ENCODE measurements at regions not wholly inside any gene's neighbourhood (a gene's known extent, or its start where the extent isn't known, plus 50 kb on each side); places are given as distances from the start of the nearest gene placed in this dataset.

GRCh38 chr17:51353296-51353695, 93.0 kb downstream of the UTP18 start:
- Histone ChIP-seq H2BK120ac (ENCODE audit: insufficient read depth, low read length, poor library complexity) (no peak overlapping the region), H2BK5ac (ENCODE audit: low read depth, low read length, poor library complexity) (no peak overlapping the region), H3K4me2 (ENCODE audit: low read length) (no peak overlapping the region), H3K4ac (ENCODE audit: low read depth, low read length) (no peak overlapping the region), H3K9me3 (ENCODE audit: insufficient read depth, low read depth, low read length) (no peaks in the 10 kb centered on the region), H4K12ac (ENCODE audit: low read depth, low read length) (no peak overlapping the region), H2AK5ac (ENCODE audit: low read length) (no peak overlapping the region), H3K4me3 (ENCODE audit: low read depth, low read length) (no peak overlapping the region), H4K8ac (ENCODE audit: low read depth, low read length) (no peak overlapping the region), H3K18ac (ENCODE audit: low read length) (no peak overlapping the region), H3K36me3 (ENCODE audit: control insufficient read depth in 1 of 2, insufficient read depth in 2 of 2, low read length in 2 of 2) (no peaks in the 10 kb centered on the region), H3K23ac (ENCODE audit: low read length) (no peak overlapping the region), H3K4me1 (ENCODE audit: control insufficient read depth in 1 of 2, insufficient read depth in 2 of 2, low read length in 2 of 2) (no peaks in the 10 kb centered on the region), H3K14ac (ENCODE audit: low read length) (no peak overlapping the region), H3K9ac (ENCODE audit: low read length) (no peak overlapping the region), H3K79me1 (ENCODE audit: low read length) (no peaks in the 10 kb centered on the region), H2BK12ac (ENCODE audit: low read length) (no peak overlapping the region), H2AFZ (ENCODE audit: insufficient read depth, low read length, poor library complexity) (no peak overlapping the region), H3K27ac (ENCODE audit: low read depth, low read length) (no peak overlapping the region), H3K79me2 (ENCODE audit: control insufficient read depth, insufficient read depth, low read length, poor library complexity) (no peaks in the 10 kb centered on the region), H4K91ac (ENCODE audit: low read depth, low read length) (peak overlapping the region; percentile 6), H3K27me3 (ENCODE audit: insufficient read depth, low read length) (no peaks in the 10 kb centered on the region)
- no CpG with 5 or more reads among the region's 4 CpGs for WGBS (ENCODE audit: extremely low coverage, insufficient coverage, insufficient read length)
- DNase-seq, result peak in 1 of 2 donors; percentile 20

- H3K9ac ChIP-seq (ENCODE audit: low read length), result peak overlapping the region; percentile 31
- WGBS (ENCODE audit: extremely low coverage, insufficient coverage, insufficient read length), result no CpG with 5 or more reads among the region's 2 CpGs
These were observed 94.6 kb downstream of the UTP18 start for GRCh38 chr17:51354936-51355335.

GRCh38 chr17:51355441-51356410, 95.4 kb downstream of the UTP18 start:
- H3K23ac ChIP-seq (ENCODE audit: low read length), result no peak overlapping the region
- no peak overlapping the region for H3K27ac ChIP-seq (ENCODE audit: low read depth, low read length)
- no peak overlapping the region for H2AFZ ChIP-seq (ENCODE audit: insufficient read depth, low read length, poor library complexity)
- DNase-seq, result no peak
- H4K8ac ChIP-seq (ENCODE audit: low read depth, low read length), result no peak overlapping the region
- no peak overlapping the region for H4K12ac ChIP-seq (ENCODE audit: low read depth, low read length)
- no peaks in the 10 kb centered on the region for H3K79me2 ChIP-seq (ENCODE audit: control insufficient read depth, insufficient read depth, low read length, poor library complexity)
- no CpG with 5 or more reads among the region's 18 CpGs for WGBS (ENCODE audit: extremely low coverage, insufficient coverage, insufficient read length)
- no peak overlapping the region for H4K91ac ChIP-seq (ENCODE audit: low read depth, low read length)
- H3K4me3 ChIP-seq (ENCODE audit: low read depth, low read length), result no peak overlapping the region
- no peak overlapping the region for H3K9ac ChIP-seq (ENCODE audit: low read length)
- no peaks in the 10 kb centered on the region for H3K4me1 ChIP-seq (ENCODE audit: control insufficient read depth in 1 of 2, insufficient read depth in 2 of 2, low read length in 2 of 2)
- no peak overlapping the region for H3K18ac ChIP-seq (ENCODE audit: low read length)
- H3K9me3 ChIP-seq (ENCODE audit: insufficient read depth, low read depth, low read length), result no peaks in the 10 kb centered on the region
- H3K4me2 ChIP-seq (ENCODE audit: low read length), result no peak overlapping the region
- no peak overlapping the region for H2BK5ac ChIP-seq (ENCODE audit: low read depth, low read length, poor library complexity)
- no peak overlapping the region for H3K4ac ChIP-seq (ENCODE audit: low read depth, low read length)
- H3K36me3 ChIP-seq (ENCODE audit: control insufficient read depth in 1 of 2, insufficient read depth in 2 of 2, low read length in 2 of 2), result no peaks in the 10 kb centered on the region
- H2AK5ac ChIP-seq (ENCODE audit: low read length), result no peak overlapping the region
- no peak overlapping the region for H2BK12ac ChIP-seq (ENCODE audit: low read length)
- no peaks in the 10 kb centered on the region for H3K27me3 ChIP-seq (ENCODE audit: insufficient read depth, low read length)
- H3K79me1 ChIP-seq (ENCODE audit: low read length), result no peaks in the 10 kb centered on the region
- no peak overlapping the region for H3K14ac ChIP-seq (ENCODE audit: low read length)
- no peak overlapping the region for H2BK120ac ChIP-seq (ENCODE audit: insufficient read depth, low read length, poor library complexity)

More at GRCh38 chr17:51354936-51355335, 94.6 kb downstream of the UTP18 start:
- no peak overlapping the region for H3K23ac ChIP-seq (ENCODE audit: low read length)
- no peak overlapping the region for H4K91ac ChIP-seq (ENCODE audit: low read depth, low read length)
- H3K4me3 ChIP-seq (ENCODE audit: low read depth, low read length), result no peak overlapping the region
- no peaks in the 10 kb centered on the region for H3K36me3 ChIP-seq (ENCODE audit: control insufficient read depth in 1 of 2, insufficient read depth in 2 of 2, low read length in 2 of 2)
- no peak overlapping the region for H3K4me2 ChIP-seq (ENCODE audit: low read length)
- H3K14ac ChIP-seq (ENCODE audit: low read length), result no peak overlapping the region
- H2AK5ac ChIP-seq (ENCODE audit: low read length), result no peak overlapping the region
- no peak overlapping the region for H4K8ac ChIP-seq (ENCODE audit: low read depth, low read length)
- H3K79me2 ChIP-seq (ENCODE audit: control insufficient read depth, insufficient read depth, low read length, poor library complexity), result no peaks in the 10 kb centered on the region
- H2BK5ac ChIP-seq (ENCODE audit: low read depth, low read length, poor library complexity), result no peak overlapping the region
- H3K79me1 ChIP-seq (ENCODE audit: low read length), result no peaks in the 10 kb centered on the region
- no peaks in the 10 kb centered on the region for H3K9me3 ChIP-seq (ENCODE audit: insufficient read depth, low read depth, low read length)
- no peak overlapping the region for H3K27ac ChIP-seq (ENCODE audit: low read depth, low read length)
- H3K4me1 ChIP-seq (ENCODE audit: control insufficient read depth in 1 of 2, insufficient read depth in 2 of 2, low read length in 2 of 2), result no peaks in the 10 kb centered on the region
- DNase-seq, result no peak
- H2BK12ac ChIP-seq (ENCODE audit: low read length), result no peak overlapping the region
- no peak overlapping the region for H3K18ac ChIP-seq (ENCODE audit: low read length)
- H3K27me3 ChIP-seq (ENCODE audit: insufficient read depth, low read length), result no peaks in the 10 kb centered on the region
- no peak overlapping the region for H4K12ac ChIP-seq (ENCODE audit: low read depth, low read length)
- H3K4ac ChIP-seq (ENCODE audit: low read depth, low read length), result no peak overlapping the region
- no peak overlapping the region for H2AFZ ChIP-seq (ENCODE audit: insufficient read depth, low read length, poor library complexity)
- no peak overlapping the region for H2BK120ac ChIP-seq (ENCODE audit: insufficient read depth, low read length, poor library complexity)

- H2BK120ac ChIP-seq (ENCODE audit: insufficient read depth, low read length, poor library complexity), result no peak overlapping the region
- no peak overlapping the region for H3K23ac ChIP-seq (ENCODE audit: low read length)
- no peak overlapping the region for H3K4me3 ChIP-seq (ENCODE audit: low read depth, low read length)
- H4K91ac ChIP-seq (ENCODE audit: low read depth, low read length), result no peak overlapping the region
- H3K79me2 ChIP-seq (ENCODE audit: control insufficient read depth, insufficient read depth, low read length, poor library complexity), result no peaks in the 10 kb centered on the region
- H3K27me3 ChIP-seq (ENCODE audit: insufficient read depth, low read length), result no peaks in the 10 kb centered on the region
- no peak overlapping the region for H4K12ac ChIP-seq (ENCODE audit: low read depth, low read length)
- no peak overlapping the region for H2BK5ac ChIP-seq (ENCODE audit: low read depth, low read length, poor library complexity)
- no peak overlapping the region for H3K14ac ChIP-seq (ENCODE audit: low read length)
- H2BK12ac ChIP-seq (ENCODE audit: low read length), result no peak overlapping the region
- H4K8ac ChIP-seq (ENCODE audit: low read depth, low read length), result no peak overlapping the region
- H3K27ac ChIP-seq (ENCODE audit: low read depth, low read length), result no peak overlapping the region
- no peak overlapping the region for H2AK5ac ChIP-seq (ENCODE audit: low read length)
- H2AFZ ChIP-seq (ENCODE audit: insufficient read depth, low read length, poor library complexity), result no peak overlapping the region
- H3K4me1 ChIP-seq (ENCODE audit: control insufficient read depth in 1 of 2, insufficient read depth in 2 of 2, low read length in 2 of 2), result no peaks in the 10 kb centered on the region
- H3K9ac ChIP-seq (ENCODE audit: low read length), result no peak overlapping the region
- H3K9me3 ChIP-seq (ENCODE audit: insufficient read depth, low read depth, low read length), result no peaks in the 10 kb centered on the region
- H3K36me3 ChIP-seq (ENCODE audit: control insufficient read depth in 1 of 2, insufficient read depth in 2 of 2, low read length in 2 of 2), result no peaks in the 10 kb centered on the region
- no peak overlapping the region for H3K4me2 ChIP-seq (ENCODE audit: low read length)
- DNase-seq, result no peak
- H3K18ac ChIP-seq (ENCODE audit: low read length), result no peak overlapping the region
- no CpG with 5 or more reads among the region's 4 CpGs for WGBS (ENCODE audit: extremely low coverage, insufficient coverage, insufficient read length)
- no peak overlapping the region for H3K4ac ChIP-seq (ENCODE audit: low read depth, low read length)
- no peaks in the 10 kb centered on the region for H3K79me1 ChIP-seq (ENCODE audit: low read length)
These were observed 98.7 kb downstream of the UTP18 start for GRCh38 chr17:51359055-51359454.

All from trophoblast cell (in vitro differentiated cells and primary cell).